RPMI8226 (cell line): ENCODE measurements at regions not wholly inside any gene's neighbourhood (a gene's known extent, or its start where the extent isn't known, plus 50 kb on each side); places are given as distances from the start of the nearest gene placed in this dataset.
"Not testable (repeated sequence)": the region's sequence is repeated elsewhere in the genome, so short reads cannot be mapped to it uniquely, and the experiment has no call there.

Experiments
- DNase-seq: peaks from one replicate; pipeline ENCODE4 v3.0.0-alpha.2; 2015

DNA sequence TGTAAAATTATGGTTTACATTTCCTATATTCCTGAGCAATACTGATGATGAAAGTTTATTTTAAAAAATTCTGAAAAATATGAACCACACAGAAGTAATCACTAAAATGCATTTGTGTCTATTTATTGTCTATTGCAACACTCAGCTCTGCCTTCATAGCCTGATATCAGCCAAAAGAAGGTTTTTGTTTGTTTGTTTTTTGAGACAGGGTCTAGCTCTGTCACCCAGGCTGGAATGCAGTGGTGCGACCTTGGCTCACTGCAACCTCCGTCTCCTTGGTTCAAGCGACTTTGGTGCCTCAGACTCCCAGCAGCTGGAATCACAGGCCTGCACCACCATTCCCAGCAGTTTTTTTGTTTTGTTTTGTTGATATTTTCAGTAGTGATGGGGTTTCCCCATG is 1560.2 kb downstream of the SI start:
- no peak for DNase-seq

DNA sequence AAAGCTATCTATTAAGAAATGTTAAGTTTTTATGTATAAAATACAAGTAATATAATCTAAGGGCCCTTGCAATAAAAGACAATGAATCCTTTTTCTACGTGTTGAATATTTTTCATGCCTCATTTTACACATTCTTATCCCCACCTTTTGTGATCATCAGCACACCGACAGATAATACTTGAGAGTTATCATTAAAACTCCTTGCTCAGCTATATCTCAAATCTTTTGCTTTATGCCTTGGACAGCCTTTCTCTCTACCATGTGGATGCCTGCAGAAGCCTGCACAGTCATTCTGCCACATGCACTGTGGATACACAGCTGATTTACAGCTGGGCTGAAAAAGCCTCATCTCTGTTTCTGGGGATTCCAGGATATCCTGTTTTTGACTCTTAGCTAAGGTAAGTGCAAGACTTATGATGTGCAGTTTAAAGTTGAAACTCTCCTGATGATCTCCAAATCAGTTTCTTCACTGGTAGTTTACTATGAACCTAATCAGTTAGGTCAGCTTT is 1565.1 kb downstream of the SI start:
- DNase-seq, result no peak

DNA sequence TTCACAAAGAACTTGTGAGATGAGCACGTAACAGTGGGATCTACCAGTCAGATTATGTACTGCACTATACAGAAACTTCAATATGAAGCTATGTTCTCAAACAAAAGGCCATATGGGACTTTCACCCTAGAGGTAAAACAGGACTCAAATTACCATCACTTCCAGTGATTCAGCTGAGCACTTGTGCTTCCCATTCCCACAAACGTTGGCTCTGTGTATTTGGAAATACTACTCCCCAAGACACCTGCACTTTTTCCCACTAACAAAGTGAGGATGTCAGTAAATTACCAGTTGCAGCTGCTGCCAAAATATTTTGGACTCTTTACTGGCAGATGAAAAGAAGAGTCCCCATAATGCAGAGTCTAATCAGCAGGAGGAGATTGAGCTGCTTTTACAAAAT is 1570.1 kb downstream of the SI start:
- DNase-seq, result no peak

DNA sequence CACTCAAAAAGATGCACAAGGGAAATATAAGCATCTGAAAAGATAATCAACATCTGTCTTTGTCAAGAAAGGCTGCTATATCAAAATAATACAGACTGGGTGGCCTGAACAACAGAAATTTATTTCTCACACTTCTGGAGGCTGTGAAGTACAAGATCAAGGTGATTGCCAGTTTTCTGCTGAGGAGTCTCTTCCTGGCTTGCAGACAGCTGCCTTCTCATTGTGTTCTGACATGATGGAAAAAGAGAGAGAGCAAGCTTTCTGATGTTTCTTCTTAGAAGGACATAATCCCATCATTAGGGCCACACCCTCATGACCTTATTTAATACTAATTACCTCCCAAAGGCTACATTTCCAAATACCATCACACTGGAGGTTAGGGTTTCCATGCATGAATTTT is 1573.3 kb downstream of the SI start:
- DNase-seq, result no peak

DNA sequence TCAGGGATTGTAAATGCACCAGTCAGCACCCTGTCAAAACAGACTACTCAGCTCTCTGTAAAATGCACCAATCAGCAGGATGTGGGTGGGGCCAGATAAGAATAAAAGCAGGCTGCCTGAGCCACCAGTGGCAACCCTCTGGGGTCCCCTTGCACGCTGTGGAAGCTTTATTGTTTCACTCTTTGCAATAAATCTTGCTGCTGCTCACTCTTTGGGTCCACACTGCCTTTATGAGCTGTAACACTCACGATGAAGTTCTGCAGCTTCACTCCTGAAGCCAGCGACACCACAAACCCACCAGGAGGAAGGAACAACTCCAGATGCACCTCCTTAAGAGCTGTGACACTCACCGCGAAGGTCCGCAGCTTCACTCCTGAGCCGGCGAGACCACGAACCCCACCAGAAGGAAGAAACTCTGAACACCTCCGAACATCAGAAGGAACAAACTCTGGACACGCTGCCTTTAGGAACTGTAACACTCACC is 1578.5 kb downstream of the SI start:
- DNase-seq, result not testable (repeated sequence)

DNA sequence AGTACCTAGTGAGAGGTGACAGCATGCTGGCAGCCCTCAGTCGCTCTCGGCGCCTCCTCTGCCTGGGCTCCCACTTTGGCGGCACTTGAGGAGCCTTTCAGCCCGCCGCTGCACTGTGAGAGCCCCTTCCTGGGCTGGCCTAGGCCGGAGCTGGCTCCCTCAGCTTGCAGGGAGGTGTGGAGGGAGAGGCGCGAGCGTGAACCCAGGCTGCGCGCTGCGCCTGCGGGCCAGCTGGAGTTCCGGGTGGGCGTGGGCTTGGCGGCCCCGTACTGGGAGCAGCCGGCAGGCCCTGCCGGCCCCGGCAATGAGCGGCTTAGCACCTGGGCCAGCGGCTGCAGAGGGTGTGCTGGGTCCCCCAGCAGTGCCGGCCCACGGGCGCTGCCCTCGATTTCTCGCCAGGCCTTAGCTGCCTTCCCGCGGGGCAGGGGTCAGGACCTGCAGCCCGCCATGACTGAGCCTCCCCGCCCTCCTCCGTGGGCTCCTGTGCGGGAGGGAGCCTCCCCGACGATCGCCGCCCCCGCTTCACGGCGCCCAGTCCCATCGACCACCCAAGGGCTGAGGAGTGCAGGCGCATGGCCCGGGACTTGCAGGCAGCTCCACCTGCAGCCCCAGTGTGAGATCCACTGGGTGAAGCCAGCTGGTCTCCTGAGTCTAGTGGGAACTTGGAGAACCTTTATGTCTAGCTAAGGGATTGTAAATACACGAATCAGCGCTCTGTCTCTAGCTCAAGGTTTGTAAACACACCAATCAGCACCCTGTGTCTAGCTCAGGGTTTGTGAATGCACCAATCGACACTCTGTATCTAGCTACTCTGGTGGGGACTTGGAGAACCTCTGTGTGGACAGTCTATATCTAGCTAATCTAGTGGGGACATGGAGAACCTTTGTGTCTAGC is 1579.2 kb downstream of the SI start:
- DNase-seq, result not testable (repeated sequence)

DNA sequence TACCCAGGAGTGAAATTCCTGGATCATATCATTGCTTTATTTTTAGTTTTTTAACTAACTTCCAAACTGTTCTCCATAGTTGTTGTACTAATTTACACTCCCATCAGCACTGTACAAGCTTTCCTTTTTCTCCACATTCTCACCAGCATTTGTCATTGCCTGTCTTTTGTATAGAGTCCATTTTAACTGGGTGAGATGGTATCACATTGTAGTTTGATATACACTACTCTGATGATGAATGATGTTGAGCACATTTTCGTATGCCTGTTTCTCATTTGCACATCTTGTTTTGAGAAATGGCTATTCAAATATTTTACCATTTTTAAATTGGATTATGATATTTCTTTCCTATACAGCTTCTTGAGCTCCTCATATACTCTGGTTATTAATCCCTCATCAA is 1586.6 kb downstream of the SI start:
- no peak for DNase-seq

DNA sequence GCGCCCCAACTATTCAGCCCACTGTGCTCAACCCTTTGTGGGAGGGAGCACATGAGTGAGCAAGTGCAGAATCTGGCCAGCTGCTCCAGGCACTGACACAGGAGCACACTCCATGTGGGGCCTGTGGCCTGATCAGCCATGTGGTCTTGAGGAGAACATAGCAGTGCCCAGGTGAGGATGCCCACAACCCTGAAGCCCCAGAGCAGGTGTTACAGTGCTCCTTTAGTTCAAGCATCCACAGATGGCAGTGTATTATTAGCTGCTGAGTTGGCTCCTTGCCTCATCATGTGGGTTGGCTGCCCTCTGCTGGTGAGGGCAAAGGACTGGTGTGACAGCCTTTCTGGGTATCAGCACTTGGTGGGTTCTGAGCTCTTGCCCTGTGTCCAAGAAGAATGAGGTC is 1588.2 kb downstream of the SI start:
- DNase-seq, result peak; percentile 83

DNA sequence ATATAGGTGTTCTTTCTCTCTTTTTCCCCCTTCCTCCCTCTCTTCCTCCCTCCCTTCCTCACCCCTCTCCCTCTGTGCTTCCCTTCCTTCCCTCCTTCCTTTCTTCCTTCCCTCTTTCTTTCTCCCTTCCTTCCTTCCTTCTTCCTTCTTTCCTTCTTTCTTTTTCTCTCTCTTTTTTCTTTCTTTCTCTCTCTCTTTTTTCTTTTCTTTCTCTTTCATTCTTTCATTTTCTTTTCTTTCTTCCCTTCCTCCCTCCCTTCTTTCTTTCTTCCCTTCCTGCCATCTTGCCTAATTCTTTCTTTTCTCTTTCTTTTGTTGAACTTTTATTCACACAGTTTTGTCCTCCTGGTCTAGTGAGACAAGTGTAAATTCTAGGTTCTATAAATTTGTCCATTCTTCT is 1595.6 kb downstream of the SI start:
- no peak for DNase-seq

DNA sequence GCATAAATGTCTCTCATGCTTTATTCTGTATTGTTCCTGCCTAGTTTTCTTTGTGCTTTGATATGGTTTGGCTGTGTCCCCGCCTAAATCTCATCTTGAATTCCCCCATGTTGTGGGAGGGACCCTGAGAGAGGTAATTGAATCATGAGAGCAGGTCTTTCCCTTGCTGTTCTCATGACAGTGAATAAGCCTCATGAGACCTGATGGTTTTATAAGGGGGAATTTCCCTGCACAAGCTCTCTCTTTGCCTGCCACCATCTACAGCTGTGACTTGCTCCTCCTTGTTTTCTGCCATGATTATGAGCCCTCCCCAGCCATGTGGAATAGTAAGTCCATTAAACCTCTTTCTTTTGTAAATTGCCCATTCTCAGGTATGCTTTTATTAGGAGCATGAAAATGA is 1596.6 kb downstream of the SI start:
- no peak for DNase-seq

DNA sequence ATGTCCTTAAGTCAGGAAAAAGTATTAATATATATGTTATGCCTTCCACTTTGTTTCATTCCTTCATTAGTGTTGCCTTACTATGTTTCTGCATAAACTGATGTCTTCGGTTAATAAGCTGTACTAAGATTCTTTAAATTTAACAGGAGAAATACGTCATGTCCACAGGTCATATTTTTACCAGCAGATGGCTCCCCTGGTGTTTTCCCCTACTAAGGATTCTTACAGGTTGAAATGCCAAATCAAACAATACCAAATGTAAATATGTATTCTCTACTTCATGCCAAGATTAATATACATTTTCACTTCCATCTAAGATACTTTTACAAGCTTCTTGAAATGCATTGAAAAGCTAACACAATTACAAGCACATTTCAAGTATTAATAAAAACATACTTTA is 1602.1 kb downstream of the SI start:
- DNase-seq, result no peak

DNA sequence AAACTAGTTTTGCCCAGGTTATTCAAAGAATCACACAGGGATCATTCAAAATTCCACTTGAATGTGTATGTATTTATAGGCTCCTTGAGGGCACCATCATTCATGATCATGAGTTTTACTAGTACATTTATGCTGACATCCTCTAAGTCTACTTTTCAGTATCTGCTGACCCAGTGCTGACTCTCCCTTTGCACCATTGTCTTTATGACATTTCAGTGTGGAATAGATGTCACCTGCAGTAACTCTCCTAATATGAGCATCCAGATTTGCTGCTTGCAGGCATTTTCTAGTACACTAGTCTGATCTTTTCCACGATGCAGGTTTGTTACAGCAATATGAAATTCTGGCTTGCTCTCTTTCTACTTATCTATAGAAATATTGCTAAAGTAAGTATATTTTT is 1603.5 kb downstream of the SI start:
- DNase-seq, result peak; percentile 69

DNA sequence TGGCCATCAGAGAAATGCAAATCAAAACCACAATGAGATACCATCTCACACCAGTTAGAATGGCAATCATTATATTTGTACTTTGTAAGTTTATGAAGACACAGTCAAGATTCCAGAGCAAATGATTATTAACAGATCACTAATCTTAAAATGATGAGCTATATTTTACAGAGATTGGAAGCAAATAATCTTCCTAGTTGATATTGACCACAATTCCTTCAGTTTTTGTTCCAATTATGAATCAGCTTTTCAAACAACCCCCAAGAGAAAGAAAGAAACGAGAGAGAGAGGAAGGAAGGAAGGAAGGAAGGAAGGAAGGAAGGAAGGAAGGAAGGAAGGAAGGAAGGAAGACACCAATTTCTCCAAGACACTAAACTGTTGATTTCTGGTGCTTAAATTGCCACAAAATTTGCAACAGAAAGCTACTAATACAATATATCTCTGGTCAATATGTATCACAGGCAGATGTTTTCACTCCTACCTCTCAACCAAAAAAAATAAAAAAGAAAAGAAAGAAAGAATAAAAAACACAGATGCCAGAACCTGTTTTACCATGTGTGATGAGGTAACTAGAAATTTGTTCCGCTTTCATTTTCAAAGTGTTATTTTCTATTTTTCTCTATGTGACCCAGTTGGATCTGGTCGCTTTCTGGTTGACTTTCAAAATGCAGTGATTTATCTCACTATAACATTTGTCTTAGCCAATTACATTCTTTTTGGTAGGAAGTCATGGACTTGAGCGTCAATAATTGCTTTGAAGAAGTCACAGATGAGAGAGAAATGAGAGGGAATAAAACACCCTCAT is 1609.6 kb downstream of the SI start:
- DNase-seq, result no peak

DNA sequence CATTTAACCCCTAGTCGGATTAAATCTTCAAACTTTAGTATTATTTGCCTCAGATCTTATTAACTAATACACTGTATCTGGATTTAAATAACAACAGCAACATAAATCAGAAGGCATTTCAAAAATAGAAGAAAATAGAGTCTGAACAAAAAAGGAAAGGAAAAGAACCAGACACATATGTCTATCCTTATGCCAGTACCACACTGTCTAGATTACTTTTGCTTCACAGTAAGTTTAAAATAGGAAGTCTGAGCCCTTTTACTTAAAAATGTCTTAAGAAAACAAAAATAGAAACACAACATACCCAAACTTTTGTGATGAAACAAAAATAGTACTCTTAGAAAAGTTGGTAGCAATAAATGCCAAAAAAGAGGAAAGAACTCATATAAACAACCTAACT is 1615.8 kb downstream of the SI start:
- DNase-seq, result no peak

DNA sequence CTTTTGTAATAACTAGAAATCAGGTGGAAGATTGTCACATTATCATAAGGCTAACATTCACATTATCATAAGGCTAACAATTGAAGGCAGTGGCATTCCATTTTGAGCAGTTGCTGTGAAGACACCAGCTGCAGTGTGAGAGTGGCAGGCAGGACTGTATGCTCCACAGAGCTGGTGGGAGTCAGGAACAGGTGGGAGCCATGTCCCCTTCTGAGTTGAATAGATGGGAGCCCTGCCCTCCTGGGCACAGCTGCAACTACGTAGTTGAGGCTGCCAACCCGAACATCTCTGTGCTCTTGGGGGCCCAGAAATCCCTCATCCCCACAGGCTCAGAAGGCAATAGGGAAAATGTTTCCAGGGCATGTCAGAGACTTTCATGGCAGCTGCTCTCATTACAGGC is 1627.6 kb downstream of the SI start:
- DNase-seq, result peak; percentile 41

DNA sequence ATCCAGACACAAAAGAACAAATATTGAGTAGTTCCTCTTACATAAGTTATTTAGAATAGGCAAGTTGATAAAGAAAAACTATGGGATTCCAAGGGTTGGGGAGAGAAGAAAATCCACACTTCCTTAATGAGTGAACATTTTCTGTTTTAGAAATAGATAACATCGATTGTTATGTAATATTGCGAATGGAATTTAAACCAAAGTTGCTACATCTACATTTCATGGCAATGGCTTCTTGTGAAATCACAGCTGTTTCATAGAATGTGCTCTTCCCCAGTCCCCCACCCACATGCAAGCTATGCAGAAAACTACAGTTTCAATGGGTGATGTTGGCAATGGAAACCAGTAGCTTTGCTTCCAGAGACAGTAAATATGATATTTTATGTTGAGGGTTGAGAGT is 1639.5 kb downstream of the SI start:
- DNase-seq, result peak; percentile 47

DNA sequence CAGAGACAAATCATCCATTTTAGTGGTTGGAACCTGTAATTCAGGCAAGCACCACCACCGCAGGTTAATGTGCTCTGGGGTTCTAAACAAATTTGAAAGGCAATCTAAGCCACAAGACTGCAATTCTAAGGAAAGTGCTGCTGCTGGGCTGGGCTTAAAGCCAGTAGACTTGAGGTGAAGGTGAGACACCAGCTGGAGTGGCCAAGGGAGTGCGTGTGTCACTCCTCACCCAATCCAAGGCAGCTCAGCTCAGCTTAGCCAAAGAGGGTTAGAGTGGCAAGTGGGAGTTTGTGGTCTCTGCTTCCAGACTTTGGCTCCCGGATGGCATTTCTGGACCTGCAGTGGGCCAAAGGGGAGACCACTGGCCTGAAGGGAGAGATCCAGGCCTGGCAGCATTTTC is 1655.6 kb downstream of the SI start:
- DNase-seq, result peak; percentile 75

DNA sequence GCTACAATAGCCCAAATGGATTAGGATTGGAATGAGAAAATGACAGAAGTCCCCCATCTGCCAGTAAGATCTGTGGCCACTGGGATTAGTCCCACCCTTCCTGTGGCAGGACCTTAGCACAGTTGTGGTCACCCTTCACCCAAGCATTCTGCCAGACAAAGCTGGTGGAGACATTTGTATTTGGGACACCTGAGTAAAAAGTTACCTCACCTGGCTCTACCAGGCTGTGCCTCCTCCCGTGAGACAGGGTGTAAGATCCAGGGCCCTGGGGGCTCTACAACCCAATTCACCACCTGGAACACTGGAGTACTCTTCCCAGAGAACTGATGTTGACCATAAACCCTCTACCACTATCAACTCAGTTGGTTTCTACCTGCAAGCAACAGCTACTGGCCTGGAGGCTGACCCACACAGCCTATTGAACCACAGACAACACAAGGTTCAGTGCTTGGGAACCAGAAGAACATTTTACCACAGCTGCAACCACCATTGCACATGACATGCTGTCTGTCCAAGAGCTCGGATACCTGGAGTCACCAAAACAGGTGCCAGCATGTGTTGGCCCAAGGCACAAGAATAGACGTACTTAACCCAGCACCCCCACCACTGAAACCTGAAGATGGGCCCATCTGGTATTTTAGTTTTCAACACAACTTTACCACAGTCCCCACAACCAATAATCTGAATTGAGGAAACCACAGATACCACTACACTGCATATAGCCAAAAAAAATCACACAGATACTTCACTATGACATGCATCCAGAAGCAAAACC is 1686.7 kb downstream of the SI start:
- peak; percentile 77 for DNase-seq

DNA sequence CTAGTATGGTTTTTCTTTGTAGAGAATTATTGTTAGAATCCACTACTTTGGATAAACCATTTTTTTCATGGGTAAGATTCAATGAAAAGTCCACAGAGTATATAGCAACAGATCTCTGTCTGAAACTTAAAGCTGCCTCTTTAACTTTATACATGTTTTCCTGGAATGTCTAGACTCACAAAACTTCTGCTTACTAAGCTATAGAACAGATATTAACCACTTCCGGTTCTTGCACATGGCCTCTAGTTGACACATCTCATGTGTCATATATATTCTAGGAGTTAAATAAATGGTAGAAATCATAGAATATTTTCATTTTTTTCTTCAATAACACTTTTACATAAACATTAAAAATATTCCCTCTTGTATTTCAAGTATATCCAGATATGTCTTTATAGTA is 1693.9 kb downstream of the SI start:
- DNase-seq, result peak; percentile 42

DNA sequence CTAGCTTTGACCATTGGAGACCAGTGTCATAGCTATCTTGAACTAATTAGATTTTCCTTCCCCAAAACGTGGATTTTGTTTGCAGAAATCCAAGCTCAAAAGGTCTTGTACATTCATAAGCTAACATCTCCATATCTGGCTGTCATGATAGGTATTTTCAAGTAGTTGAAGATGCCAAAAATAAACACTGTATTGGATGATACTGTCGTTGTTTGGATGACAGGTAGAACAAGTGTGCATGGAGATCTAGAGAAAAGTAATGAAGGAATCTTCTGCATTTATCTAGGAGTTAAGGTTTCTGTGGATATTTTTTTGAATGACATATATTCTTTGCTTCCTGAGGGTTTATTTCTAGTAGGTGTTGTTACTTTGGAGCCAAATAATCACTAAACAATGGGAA is 1696.1 kb downstream of the SI start:
- DNase-seq, result no peak

DNA sequence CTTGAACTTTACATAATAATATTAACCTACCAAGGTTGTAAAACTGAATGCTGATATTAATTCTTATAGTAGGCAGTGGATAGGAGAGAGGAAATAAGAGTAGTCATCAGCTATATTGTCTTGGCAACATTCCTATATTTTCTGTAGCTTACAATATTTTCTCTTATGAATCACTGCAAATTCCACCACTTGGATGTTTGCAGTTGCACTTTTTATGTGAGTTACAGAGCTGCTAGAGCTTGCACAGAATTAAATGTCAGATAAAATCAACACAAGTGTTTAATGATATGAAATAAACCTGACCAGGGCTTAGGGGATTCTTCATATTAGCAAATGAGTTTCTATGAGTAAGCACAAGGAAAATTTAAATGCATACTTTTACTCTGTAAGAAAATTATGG is 1710.1 kb downstream of the SI start:
- no peak for DNase-seq

DNA sequence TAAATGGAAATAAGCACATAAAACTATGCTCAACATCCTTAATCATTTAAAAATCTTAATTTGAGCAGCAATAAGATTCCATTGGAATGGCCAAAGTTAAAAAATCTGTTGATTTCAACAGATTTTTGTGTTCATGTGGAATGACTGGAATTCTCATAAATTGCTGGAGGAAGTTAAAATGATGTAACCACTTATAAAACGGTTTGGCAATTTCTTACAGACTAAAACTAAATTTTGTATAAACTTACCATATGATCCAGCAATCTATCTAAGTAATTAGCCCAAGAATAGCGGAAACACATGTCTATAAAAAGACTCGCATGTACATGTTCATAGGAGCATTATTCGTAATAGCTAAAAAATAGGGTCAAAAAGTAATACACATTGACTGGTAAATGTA is 1713.6 kb downstream of the SI start:
- DNase-seq, result no peak

DNA sequence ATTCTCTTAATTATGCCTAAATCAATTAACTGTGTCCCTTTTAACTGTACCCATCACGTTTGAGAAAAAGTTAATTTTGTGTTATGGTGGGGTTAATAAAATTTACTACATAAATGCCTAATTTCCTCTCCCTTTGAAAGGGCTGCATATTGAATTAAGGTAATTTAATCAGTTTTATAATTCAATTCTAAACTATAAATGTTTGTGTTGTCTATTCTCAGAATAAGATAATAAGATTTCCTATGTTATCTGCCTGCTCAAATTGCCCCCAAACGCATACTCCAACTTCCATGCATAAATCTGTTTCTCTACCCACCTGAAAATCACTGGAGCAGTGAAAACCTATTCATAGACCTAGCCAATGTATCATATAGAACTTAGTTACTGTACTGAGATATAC is 1716.1 kb downstream of the SI start:
- DNase-seq, result no peak
